GM10266 (cell line): ENCODE measurements at regions not wholly inside any gene's neighbourhood (a gene's known extent, or its start where the extent isn't known, plus 50 kb on each side); places are given as distances from the start of the nearest gene placed in this dataset.

Source experiments
- DNase-seq: peaks from one replicate; pipeline ENCODE4 v3.0.0; 2012; ENCODE audit errors: extremely low spot score
- TF ChIP-seq, protein P1 (sequence below): IDR thresholded peaks from 2 replicates; pipeline ENCODE4 v1.5.1; 2012; ENCODE audit warnings: mild to moderate bottlenecking, low read depth; ENCODE audit not compliant: control insufficient read depth, insufficient read depth; ENCODE audit errors: missing control alignments

DNA sequence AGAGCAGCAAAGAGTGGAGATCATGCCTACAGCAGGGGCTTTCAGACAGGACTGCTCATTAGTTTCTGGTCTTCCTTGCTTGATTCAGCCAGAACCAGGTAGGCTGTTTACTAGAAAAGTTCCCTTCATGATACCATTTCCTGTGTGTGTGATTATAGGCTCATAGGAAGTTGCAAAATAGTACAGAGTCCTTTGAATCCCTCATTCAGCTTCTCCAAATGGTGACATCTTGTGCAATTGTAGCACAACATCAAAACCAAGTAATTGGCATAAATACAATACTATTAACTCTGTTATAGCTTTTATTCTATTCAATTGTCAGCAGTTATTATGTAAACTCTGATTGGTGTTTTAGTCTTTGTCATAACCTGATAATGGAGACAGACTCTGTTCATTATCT, 347.3 kb upstream of the CDH4 start:
- DNase-seq = no peak
- TF ChIP-seq, protein P1, sequence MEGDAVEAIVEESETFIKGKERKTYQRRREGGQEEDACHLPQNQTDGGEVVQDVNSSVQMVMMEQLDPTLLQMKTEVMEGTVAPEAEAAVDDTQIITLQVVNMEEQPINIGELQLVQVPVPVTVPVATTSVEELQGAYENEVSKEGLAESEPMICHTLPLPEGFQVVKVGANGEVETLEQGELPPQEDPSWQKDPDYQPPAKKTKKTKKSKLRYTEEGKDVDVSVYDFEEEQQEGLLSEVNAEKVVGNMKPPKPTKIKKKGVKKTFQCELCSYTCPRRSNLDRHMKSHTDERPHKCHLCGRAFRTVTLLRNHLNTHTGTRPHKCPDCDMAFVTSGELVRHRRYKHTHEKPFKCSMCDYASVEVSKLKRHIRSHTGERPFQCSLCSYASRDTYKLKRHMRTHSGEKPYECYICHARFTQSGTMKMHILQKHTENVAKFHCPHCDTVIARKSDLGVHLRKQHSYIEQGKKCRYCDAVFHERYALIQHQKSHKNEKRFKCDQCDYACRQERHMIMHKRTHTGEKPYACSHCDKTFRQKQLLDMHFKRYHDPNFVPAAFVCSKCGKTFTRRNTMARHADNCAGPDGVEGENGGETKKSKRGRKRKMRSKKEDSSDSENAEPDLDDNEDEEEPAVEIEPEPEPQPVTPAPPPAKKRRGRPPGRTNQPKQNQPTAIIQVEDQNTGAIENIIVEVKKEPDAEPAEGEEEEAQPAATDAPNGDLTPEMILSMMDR = no peak

DNA sequence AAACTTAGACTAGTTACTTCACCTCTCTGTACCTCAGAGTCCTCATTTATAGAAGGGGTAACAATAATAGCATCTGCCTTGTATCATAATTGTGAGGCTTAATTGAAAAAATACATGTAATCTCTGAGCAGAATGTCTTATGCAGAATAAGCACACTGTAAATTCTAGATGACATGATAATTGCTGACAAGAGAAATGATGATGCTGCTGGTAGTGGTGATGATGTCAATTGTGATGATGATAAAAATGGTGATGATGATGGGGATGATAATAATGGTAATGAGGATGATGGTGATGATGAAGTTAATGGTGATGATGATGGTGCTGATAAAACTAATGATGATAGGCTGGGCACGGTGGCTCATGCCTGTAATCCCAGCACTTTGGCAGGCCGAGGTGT, 346.1 kb upstream of the CDH4 start:
- TF ChIP-seq, protein P1 = no peak
- no peak for DNase-seq

DNA sequence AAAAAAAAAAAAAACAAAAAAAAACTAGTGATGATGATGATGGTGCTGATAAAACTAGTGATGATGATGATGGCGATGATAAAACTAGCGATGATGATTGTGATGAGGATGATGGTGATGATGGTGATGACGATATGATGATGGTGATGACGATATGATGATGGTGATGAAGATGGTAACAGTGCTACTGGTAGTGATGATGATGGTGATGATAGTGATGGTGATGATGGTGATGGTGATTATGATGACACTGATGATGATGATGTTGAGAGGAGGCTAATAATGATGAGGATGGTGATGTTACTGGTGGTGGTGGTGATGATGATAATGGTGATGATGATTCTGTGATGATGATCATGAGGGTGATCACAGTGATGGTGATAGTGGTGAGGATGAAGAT, 345.5 kb upstream of the CDH4 start:
- TF ChIP-seq, protein P1 = no peak
- no peak for DNase-seq

DNA sequence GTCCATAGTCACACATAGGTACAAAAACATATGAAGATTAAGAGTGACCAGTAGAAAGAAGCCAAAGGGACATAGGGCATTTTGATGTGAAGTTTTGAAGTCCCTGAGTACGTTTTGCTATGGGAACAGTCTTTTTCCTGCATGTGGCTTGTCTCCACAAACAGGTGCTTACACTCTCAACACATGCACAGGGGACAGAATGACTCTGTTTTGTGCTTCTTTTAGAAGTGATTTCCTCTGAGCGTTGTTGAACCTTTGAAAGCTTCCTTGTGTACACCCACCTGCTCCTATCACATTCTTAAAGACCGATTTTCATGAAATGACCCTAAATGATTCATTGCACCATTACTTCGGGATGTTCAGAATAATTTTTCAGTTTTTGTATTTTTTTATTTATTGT, 338.8 kb upstream of the CDH4 start:
- no peak for DNase-seq
- TF ChIP-seq, protein P1 = no peak

DNA sequence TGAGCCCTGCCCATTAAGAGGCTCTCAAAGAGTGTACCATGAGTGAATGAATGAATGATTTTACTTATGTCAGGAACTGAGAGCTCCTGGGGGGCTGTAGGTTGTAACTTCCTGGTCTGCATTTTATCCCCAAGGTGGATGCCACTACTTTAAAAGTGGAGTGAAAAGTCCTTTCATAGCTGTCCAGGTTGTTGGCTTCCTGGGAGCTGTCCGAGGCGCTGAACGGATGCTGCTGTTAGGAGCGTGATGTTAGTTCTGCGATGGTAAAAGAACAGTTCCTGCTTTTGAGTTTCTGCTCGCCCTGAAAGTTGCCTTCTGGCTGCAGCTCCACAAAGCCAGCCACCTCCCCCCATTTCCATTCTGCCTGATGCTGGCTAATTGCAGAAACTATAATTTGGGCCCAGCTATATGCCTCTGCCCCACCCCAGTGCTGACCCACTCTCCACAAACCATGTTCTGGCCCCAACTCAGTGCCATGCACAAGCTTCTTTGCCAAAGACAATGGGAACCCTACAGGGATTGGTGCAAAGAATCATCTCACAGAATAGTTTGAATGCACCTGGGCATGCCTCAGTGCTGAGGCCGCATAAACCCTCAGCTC, 330.9 kb upstream of the CDH4 start:
- no peak for DNase-seq
- TF ChIP-seq, protein P1 = no peak

DNA sequence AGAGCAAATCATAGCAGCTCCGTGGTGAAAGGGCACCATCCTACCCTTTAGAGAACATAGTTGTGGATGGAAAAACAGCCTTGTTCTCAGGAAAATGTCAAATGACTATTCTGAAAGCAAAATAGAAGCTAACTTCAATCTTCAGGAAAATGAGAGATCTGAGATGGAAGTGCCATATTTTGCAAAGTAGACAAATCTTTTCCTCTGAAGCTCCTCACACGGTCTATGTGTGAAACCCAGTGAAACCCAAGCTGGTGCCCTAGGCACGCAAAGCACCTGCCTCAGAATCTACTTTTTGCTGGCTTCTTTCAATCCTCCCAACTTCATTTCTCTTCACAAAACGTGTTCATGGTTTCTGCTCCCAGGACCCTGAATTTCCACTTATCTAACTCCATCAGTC, 325.2 kb upstream of the CDH4 start:
- DNase-seq = no peak
- TF ChIP-seq, protein P1 = no peak

DNA sequence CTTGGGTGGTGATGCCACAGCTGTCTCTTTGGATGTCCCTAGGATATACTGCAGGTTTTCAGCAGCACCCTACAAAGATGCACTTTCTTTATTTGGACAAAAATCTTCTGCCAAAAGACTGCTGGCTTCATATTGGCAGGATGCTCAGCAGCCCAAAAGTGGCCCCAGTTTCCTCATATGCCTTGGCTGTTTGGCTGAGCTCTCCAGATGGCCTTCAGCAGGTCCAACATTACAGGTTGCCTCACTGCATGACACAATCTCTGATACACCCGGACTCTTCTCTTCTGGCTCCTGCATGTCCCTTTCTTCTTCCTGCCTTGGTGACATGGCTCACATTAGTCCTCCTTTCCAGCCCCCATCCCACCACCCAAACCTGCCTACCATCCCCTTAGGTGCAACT, 323.7 kb upstream of the CDH4 start:
- DNase-seq = no peak
- TF ChIP-seq, protein P1 = no peak
